GM12878 (cell line): ENCODE measurements at regions not wholly inside any gene's neighbourhood (a gene's known extent, or its start where the extent isn't known, plus 50 kb on each side); places are given as distances from the start of the nearest gene placed in this dataset.
A peak's percentile ranks its signal among the peaks of the same experiment; 100 is the strongest.

ENCODE experiments used
- ATAC-seq: fragments of 200-7000 bp; cut with Tn5 transposase; 3 replicates; pipeline ENCODE4 v1.9.1; 2020; ENCODE audit warnings: mild to moderate bottlenecking, moderate library complexity
- BruUV-seq: library from RNA; stranded (reverse); fragments of 400-500 nt; replicated peaks from 2 replicates; lab custom pipeline; 2021; lab: Mats Ljungman, UMichigan
- CTCF ChIA-PET: fragments of 300-600 bp; sonication (Branson Sonifier 250); formaldehyde crosslinking; extraction: SDS; loops from one replicate; lab custom pipeline; 2021; ENCODE audit warnings: inconsistent platforms; lab: Yijun Ruan, JAX
- POLR2A ChIA-PET: fragments of 350-600 bp; formaldehyde crosslinking; extraction: SDS; loops from one replicate; lab custom pipeline; 2021; ENCODE audit warnings: inconsistent platforms; lab: Charles Lee
- RAD21 ChIA-PET: fragments of 300-600 bp; sonication (Branson Sonifier 250); formaldehyde crosslinking; loops from one replicate; lab custom pipeline; 2023; ENCODE audit warnings: antibody characterized with exemption; ENCODE audit not compliant: unreplicated experiment; lab: Charles Lee
- SMC1A ChIA-PET: fragments of 300-600 bp; sonication (Branson Sonifier 250); formaldehyde crosslinking; loops from one replicate; lab custom pipeline; 2023; ENCODE audit not compliant: unreplicated experiment, uncharacterized antibody; lab: Charles Lee
- DNase-seq: peaks from one replicate; pipeline ENCODE4 v3.0.0-alpha.2; 2011; ENCODE audit warnings: low read depth, low spot score
- FAIRE-seq: peaks from 3 replicates; lab custom pipeline; 2011; peaks lifted over from hg19 to GRCh38; lab: Jason Lieb, UNC
- H2AFZ ChIP-seq: 2 replicates; pipeline ENCODE4 v1.6.0; 2011; ENCODE audit warnings: low read depth, low read length, control low read depth; ENCODE audit not compliant: control insufficient read depth
- H3K27ac ChIP-seq: 2 replicates; pipeline ENCODE4 v1.5.1; 2011; ENCODE audit warnings: control low read depth; ENCODE audit not compliant: control insufficient read depth, insufficient read depth
- H3K27me3 ChIP-seq, 2 experiments: replicated peaks in 1 of 2; 2 replicates each; pipeline versions ENCODE4 v1.6.0 to v1.6.1; 2011; ENCODE audit warnings: low read length in 1 of 2; ENCODE audit not compliant: control insufficient read depth in 2 of 2, insufficient read depth in 2 of 2
- H3K36me3 ChIP-seq, 2 experiments: 2 replicates each; pipeline ENCODE4 v1.5.1; 2011; ENCODE audit warnings: low read length in 1 of 2; ENCODE audit not compliant: control insufficient read depth in 2 of 2, insufficient read depth in 2 of 2
- H3K4me1 ChIP-seq: 2 replicates; pipeline ENCODE4 v1.6.1; 2011; ENCODE audit warnings: mild to moderate bottlenecking, low read length, moderate library complexity, mixed read lengths; ENCODE audit not compliant: control insufficient read depth, insufficient read depth
- H3K4me2 ChIP-seq: 2 replicates; pipeline ENCODE4 v1.6.0; 2011; ENCODE audit warnings: control low read depth; ENCODE audit not compliant: control insufficient read depth, insufficient read depth
- H3K4me3 ChIP-seq: fragments of 200-600 bp; sonication (generic); 2 replicates; pipeline ENCODE4 v1.5.1; 2016
- H3K79me2 ChIP-seq: 2 replicates; pipeline ENCODE4 v1.6.0; 2011; ENCODE audit warnings: low read length; ENCODE audit not compliant: control insufficient read depth, insufficient read depth
- H3K9ac ChIP-seq: 2 replicates; pipeline ENCODE4 v1.8.0; 2011; ENCODE audit warnings: low read length, control low read depth, mixed read lengths; ENCODE audit not compliant: control insufficient read depth, insufficient read depth
- H3K9me3 ChIP-seq: replicated peaks from 3 replicates; pipeline ENCODE4 v1.5.1; 2011; ENCODE audit warnings: mild to moderate bottlenecking, low read length; ENCODE audit not compliant: control insufficient read depth, insufficient read depth
- H4K20me1 ChIP-seq: 2 replicates; pipeline ENCODE4 v1.6.0; 2011; ENCODE audit not compliant: control insufficient read depth, insufficient read depth
- ASH2L ChIP-seq: fragments of 300-600, 200-600 bp; sonication (generic); IDR thresholded peaks from 2 replicates; pipeline ENCODE4 v1.6.1; 2017; ENCODE audit warnings: low read depth, mild to moderate bottlenecking, borderline replicate concordance
- CREB1 ChIP-seq: IDR thresholded peaks from 2 replicates; pipeline ENCODE4 v1.6.1; 2012; ENCODE audit warnings: low read depth, mild to moderate bottlenecking, inconsistent platforms
- CREM ChIP-seq: IDR thresholded peaks from 2 replicates; pipeline ENCODE4 v1.6.1; 2014; ENCODE audit warnings: antibody characterized with exemption, low read depth
- JUNB ChIP-seq: IDR thresholded peaks from 2 replicates; pipeline ENCODE4 v1.6.1; 2016; ENCODE audit warnings: antibody characterized with exemption, mild to moderate bottlenecking
- PBX3 ChIP-seq: IDR thresholded peaks from 2 replicates; pipeline ENCODE4 v1.6.1; 2011; ENCODE audit warnings: mild to moderate bottlenecking, low read depth, low read length, moderate library complexity; ENCODE audit not compliant: insufficient replicate concordance
- PML ChIP-seq: IDR thresholded peaks from 2 replicates; pipeline ENCODE4 v1.6.1; 2012; ENCODE audit warnings: low read length, inconsistent platforms
- POU2F2 ChIP-seq: IDR thresholded peaks from 3 replicates; pipeline ENCODE4 v1.6.1; 2011; ENCODE audit warnings: low read depth, mild to moderate bottlenecking, low read length, borderline replicate concordance
- SMAD5 ChIP-seq: IDR thresholded peaks from 2 replicates; pipeline ENCODE4 v1.6.1; 2016; ENCODE audit warnings: antibody characterized with exemption, low read depth
- TCF7 ChIP-seq: IDR thresholded peaks from 2 replicates; pipeline ENCODE4 v1.6.1; 2014; ENCODE audit warnings: antibody characterized with exemption, borderline replicate concordance
- YBX1 ChIP-seq: fragments of 450-650 bp; IDR thresholded peaks from 2 replicates; pipeline ENCODE4 v1.6.1; 2016; ENCODE audit warnings: antibody characterized with exemption
- ZBTB40 ChIP-seq: fragments of 450-650 bp; IDR thresholded peaks from 2 replicates; pipeline ENCODE4 v1.6.1; 2016; ENCODE audit warnings: mild to moderate bottlenecking, moderate library complexity, borderline replicate concordance
- ZNF622 ChIP-seq: fragments of 450-650 bp; IDR thresholded peaks from 2 replicates; pipeline ENCODE4 v1.6.1; 2017; ENCODE audit warnings: mild to moderate bottlenecking, inconsistent platforms
- WGBS: methylation state at CpG from one replicate; pipeline ENCODE4 v1.1.6; 2016; ENCODE audit warnings: low lambda C conversion rate; ENCODE audit not compliant: insufficient replicate concordance, insufficient coverage; ENCODE audit errors: missing lambda C conversion rate; 5-methylcytosine and 5-hydroxymethylcytosine counted together
- in situ Hi-C: fragments of 300-500 bp; cut with MboI; formaldehyde crosslinking; loops from 9 replicates; pipeline ENCODE4 v1.14.3; 2018; ENCODE audit warnings: mixed read lengths
- intact Hi-C: fragments of 100-400 bp; cut with micrococcal nuclease; formaldehyde crosslinking; loops from one replicate; pipeline ENCODE4 v1.14.2; 2022; ENCODE audit not compliant: unreplicated experiment
- TF ChIP-seq, protein P1 (sequence below), 3 experiments: IDR thresholded peaks in 2 of 3; conservative IDR thresholded peaks in 1 of 3; 2 replicates each; pipeline ENCODE4 v1.5.1; 2011; ENCODE audit warnings: low read depth in 3 of 3, low read length in 3 of 3, mild to moderate bottlenecking in 3 of 3, control low read depth in 2 of 3, moderate library complexity in 2 of 3, inconsistent platforms in 1 of 3, mixed read lengths in 1 of 3; ENCODE audit not compliant: control insufficient read depth in 2 of 3, insufficient read depth in 1 of 3; ENCODE audit errors: extremely low read depth in 1 of 3

DNA sequence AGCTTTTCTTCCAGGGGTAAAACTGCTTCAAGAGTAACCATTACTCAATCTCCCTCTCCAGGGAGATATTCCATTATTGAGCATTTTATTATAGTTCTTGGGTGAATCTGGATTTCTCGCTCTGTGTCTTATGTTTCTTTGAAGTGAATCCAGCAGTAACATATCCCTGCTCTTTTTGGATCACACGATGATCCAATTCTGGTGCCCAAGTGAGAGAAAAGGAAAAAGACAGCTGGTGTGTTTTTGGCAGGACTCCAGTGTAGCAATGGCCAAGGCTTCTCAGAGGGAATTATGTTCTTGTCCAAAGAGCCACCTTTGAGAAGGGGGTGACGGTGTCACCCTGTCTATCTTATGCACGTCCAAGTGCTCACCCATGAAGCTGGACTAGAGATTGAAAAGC, 140.3 kb upstream of the ERRFI1 start:
- no peak for TF ChIP-seq ZBTB40
- no peak for TF ChIP-seq PBX3
- TF ChIP-seq ZNF622: no peak
- no peak for TF ChIP-seq CREM
- no peak for TF ChIP-seq TCF7
- no peak for TF ChIP-seq CREB1
- no peak for TF ChIP-seq ASH2L
- TF ChIP-seq, protein P1, sequence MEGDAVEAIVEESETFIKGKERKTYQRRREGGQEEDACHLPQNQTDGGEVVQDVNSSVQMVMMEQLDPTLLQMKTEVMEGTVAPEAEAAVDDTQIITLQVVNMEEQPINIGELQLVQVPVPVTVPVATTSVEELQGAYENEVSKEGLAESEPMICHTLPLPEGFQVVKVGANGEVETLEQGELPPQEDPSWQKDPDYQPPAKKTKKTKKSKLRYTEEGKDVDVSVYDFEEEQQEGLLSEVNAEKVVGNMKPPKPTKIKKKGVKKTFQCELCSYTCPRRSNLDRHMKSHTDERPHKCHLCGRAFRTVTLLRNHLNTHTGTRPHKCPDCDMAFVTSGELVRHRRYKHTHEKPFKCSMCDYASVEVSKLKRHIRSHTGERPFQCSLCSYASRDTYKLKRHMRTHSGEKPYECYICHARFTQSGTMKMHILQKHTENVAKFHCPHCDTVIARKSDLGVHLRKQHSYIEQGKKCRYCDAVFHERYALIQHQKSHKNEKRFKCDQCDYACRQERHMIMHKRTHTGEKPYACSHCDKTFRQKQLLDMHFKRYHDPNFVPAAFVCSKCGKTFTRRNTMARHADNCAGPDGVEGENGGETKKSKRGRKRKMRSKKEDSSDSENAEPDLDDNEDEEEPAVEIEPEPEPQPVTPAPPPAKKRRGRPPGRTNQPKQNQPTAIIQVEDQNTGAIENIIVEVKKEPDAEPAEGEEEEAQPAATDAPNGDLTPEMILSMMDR (IDR thresholded peaks at IDR 0.05 in 2 of 3, conservative IDR thresholded peaks at IDR 0.05 in 1 of 3; ENCODE audit: control insufficient read depth in 2 of 3, extremely low read depth in 1 of 3, insufficient read depth in 1 of 3, low read depth in 3 of 3, low read length in 3 of 3): no peak
- no peak for TF ChIP-seq PML
- no peak for TF ChIP-seq SMAD5
- TF ChIP-seq YBX1: no peak
- TF ChIP-seq POU2F2: no peak
- TF ChIP-seq JUNB: no peak
- ChIA-PET SMC1A (interaction anchor here (1.1 to 3.0 kb wide), 5 partner anchors 12 to 65 kb away, joined by 3 to 9 read pairs (median 5); no protein-coding TSS in a partner anchor), POLR2A (interaction anchor here (1.2 to 3.3 kb wide), 3 partner anchors 20 to 69 kb away, joined by 4 to 13 read pairs (median 11); no protein-coding TSS in a partner anchor), RAD21 (interaction anchor here (0.6 to 2.7 kb wide), 7 partner anchors 12 to 308 kb away, joined by 3 to 10 read pairs (median 4); no protein-coding TSS in a partner anchor), CTCF (interaction anchor here (0.7 to 2.1 kb wide), 4 partner anchors 134 to 191 kb away, joined by 3 to 7 read pairs (median 6); no protein-coding TSS in a partner anchor)
- WGBS: 71% methylated on average over 4 of the region's 4 CpGs
- in situ Hi-C loops (no loop called here), intact Hi-C loops (loop anchor here (5.0 kb wide), 1 partner anchor 139 kb away; the partner anchor contains the start of gene ERRFI1)
- no peaks in the 10 kb centered on the region for H3K27me3 ChIP-seq
- H4K20me1 ChIP-seq: no peaks in the 10 kb centered on the region
- no peak overlapping the region for H3K4me2 ChIP-seq
- no peaks in the 10 kb centered on the region; the same call in 2 of the 3 replicates for H3K9me3 ChIP-seq
- no peak overlapping the region for H2AFZ ChIP-seq
- peaks cover 33% of the 10 kb centered on the region for H3K4me1 ChIP-seq
- no peak overlapping the region for H3K9ac ChIP-seq
- no peak overlapping the region for H3K4me3 ChIP-seq
- no TSS peak for BruUV-seq
- H3K36me3 ChIP-seq: no peaks in the 10 kb centered on the region
- ATAC-seq: no peak
- H3K79me2 ChIP-seq: no peaks in the 10 kb centered on the region
- DNase-seq: no peak
- no peak for FAIRE-seq
- H3K27ac ChIP-seq: peak overlapping the region; percentile 47; the same call in 1 of the 2 replicates
